ENCODE measurements at regions not wholly inside any gene's neighbourhood (a gene's known extent, or its start where the extent isn't known, plus 50 kb on each side); places are given as distances from the start of the nearest gene placed in this dataset.

- TF ChIP-seq SMC3 (IDR thresholded peaks at IDR 0.05; ENCODE audit: low read depth, low read length) (no peak), USF2 (IDR thresholded peaks at IDR 0.05; ENCODE audit: low read depth, low read length) (no peak), RAD21 (IDR thresholded peaks at IDR 0.05; ENCODE audit: low read length) (no peak), RFX5 (IDR thresholded peaks at IDR 0.05; ENCODE audit: low read depth, low read length) (no peak), MXI1 (IDR thresholded peaks at IDR 0.05; ENCODE audit: borderline replicate concordance, low read depth, low read length) (no peak), NFE2L2 (IDR thresholded peaks at IDR 0.05; ENCODE audit: low read depth, low read length) (no peak), FOS (IDR thresholded peaks at IDR 0.05; ENCODE audit: low read depth, low read length) (no peak), POLR2A (IDR thresholded peaks at IDR 0.05; ENCODE audit: low read depth, low read length) (no peak), RCOR1 (IDR thresholded peaks at IDR 0.05; ENCODE audit: insufficient replicate concordance, low read length) (no peak), CHD1 (IDR thresholded peaks at IDR 0.05; ENCODE audit: low read depth, low read length) (no peak), MAFK (IDR thresholded peaks at IDR 0.05; ENCODE audit: low read depth, low read length) (no peak), MAZ (IDR thresholded peaks at IDR 0.05; ENCODE audit: borderline replicate concordance, low read depth, low read length) (no peak), ELK1 (IDR thresholded peaks at IDR 0.05; ENCODE audit: borderline replicate concordance, low read depth, low read length) (no peak), BHLHE40 (IDR thresholded peaks at IDR 0.05; ENCODE audit: low read depth, low read length) (no peak), CTCF (conservative IDR thresholded peaks at IDR 0.05; ENCODE audit: low read depth, low read length) (no peak), CEBPB (IDR thresholded peaks at IDR 0.05; ENCODE audit: low read depth, low read length) (no peak)
- Histone ChIP-seq H2BK5ac (ENCODE audit: low read depth, low read length, poor library complexity, severe bottlenecking) (no peak overlapping the region), H2BK120ac (ENCODE audit: low read depth, low read length) (no peak overlapping the region), H3K56ac (ENCODE audit: extremely low read depth, insufficient read depth, low read length) (no peak overlapping the region), H2AFZ (replicated peaks; ENCODE audit: low read length, poor library complexity) (no peak overlapping the region), H3K23ac (ENCODE audit: low read depth, low read length) (no peak overlapping the region), H3K4ac (ENCODE audit: low read depth, low read length) (no peak overlapping the region), H2AK5ac (ENCODE audit: low read depth, low read length) (no peak overlapping the region), H4K8ac (ENCODE audit: low read depth in 2 of 2, low read length in 2 of 2) (no peak overlapping the region), H3K27ac (ENCODE audit: insufficient read depth, low read length) (no peak overlapping the region), H3K9ac (ENCODE audit: low read depth, low read length) (no peak overlapping the region), H3K9me1 (ENCODE audit: insufficient read depth, low read length) (no peaks in the 10 kb centered on the region), H3K4me2 (ENCODE audit: low read depth, low read length) (no peak overlapping the region), H4K91ac (ENCODE audit: insufficient read depth, low read depth, low read length) (no peak overlapping the region), H4K5ac (ENCODE audit: low read depth, low read length) (no peak overlapping the region), H4K20me1 (ENCODE audit: insufficient read depth, low read length) (no peaks in the 10 kb centered on the region), H2BK15ac (ENCODE audit: low read depth, low read length) (no peak overlapping the region), H3K18ac (ENCODE audit: low read depth, low read length) (no peak overlapping the region), H3K4me1 (ENCODE audit: control insufficient read depth, insufficient read depth, low read length) (no peaks in the 10 kb centered on the region), H3K9me3 (ENCODE audit: control insufficient read depth, insufficient read depth, low read length) (peaks cover 2% of the 10 kb centered on the region), H3K27me3 (ENCODE audit: control insufficient read depth, insufficient read depth, low read length) (no peaks in the 10 kb centered on the region), H3K79me1 (ENCODE audit: low read depth in 1 of 2, low read length in 2 of 2) (no peaks in the 10 kb centered on the region), H2AK9ac (replicated peaks; ENCODE audit: low read depth, low read length, poor library complexity) (no peak overlapping the region), H3K14ac (replicated peaks; ENCODE audit: low read depth, low read length) (no peak overlapping the region), H3K36me3 (ENCODE audit: control insufficient read depth, insufficient read depth, low read length) (no peaks in the 10 kb centered on the region), H2BK20ac (ENCODE audit: low read depth, low read length) (no peak overlapping the region), H3K4me3 (ENCODE audit: insufficient read depth, low read depth, low read length) (no peak overlapping the region)
- intact Hi-C loops (cut with micrococcal nuclease) (no loop called here), dilution Hi-C loops (cut with HindIII; ENCODE audit: low sequenced_read_pairs, unreplicated experiment) (no loop called here), in situ Hi-C loops (cut with MboI; ENCODE audit: low sequenced_read_pairs) (no loop called here)
- DNase-seq (no peak), ATAC-seq (ENCODE audit: low read depth) (no peak)
- ChIA-PET POLR2A (ENCODE audit: unreplicated experiment) (no interaction called here), CTCF (no interaction called here)
- BruUV-seq (replicated peaks): no TSS peak
Measured at GRCh38 chr21:23438081-23438480, 2169.2 kb downstream of the MRPL39 start.

All from IMR-90 (cell line).